NOMO-1 (cell line): ENCODE measurements at regions not wholly inside any gene's neighbourhood (a gene's known extent, or its start where the extent isn't known, plus 50 kb on each side); places are given as distances from the start of the nearest gene placed in this dataset.

Experiments used
- DNase-seq, 2 experiments: peaks; one replicate each; lab custom pipeline; 2025; ENCODE audit not compliant: unreplicated experiment in 2 of 2; lab: John Stamatoyannopoulos, UW

DNA sequence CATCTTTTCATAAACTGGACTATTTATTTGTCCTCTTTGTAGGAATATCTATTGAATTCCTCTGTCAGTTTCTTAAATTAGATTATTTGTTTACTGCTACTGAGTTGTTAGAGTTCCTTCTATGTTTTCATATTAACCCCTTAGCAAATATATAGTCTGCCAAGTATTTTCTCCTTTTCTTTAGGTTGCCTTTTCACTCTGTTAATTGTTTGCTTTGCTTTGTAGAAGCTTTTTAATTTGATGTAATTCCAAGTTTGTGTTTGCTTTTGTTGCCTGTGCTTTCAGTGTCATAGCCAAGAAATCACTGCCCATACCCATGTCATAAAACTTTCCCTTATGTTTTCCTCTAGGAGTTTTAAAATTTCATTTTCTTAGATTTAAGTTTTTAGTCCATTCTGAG, 256.2 kb upstream of the SEMA3A start:
- no peak for DNase-seq

DNA sequence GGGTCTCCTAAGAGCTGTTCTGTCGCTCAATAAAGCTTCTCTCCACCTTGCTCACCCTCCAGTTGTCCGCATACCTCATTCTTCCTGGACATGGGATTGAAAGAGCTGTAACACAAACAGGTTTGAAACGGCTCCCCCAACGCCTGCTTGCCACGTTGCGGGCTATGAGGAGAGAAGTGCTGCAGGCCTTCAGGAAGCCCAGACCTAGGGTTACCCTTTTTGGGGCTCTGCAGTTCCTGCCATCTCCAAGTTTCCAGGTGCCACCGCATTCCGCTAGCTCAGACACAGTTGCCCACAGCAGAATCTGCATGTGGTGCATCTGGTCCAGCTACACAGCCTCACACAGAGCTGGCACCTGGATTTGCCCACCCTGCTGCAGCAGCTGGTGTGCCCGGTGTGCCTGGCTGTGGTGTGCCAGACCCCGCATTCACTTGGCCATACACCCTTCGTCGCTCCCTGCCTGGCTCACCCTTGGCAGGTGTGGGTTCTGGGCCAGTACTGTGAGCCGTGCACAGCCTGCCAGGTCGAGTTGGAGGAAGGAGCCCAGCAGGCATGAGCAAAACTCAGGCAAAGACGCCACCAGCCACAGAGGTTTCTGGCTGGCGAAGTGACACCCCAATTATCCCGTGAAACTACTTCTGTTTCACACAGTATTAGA, 253.2 kb upstream of the SEMA3A start:
- no peak for DNase-seq

DNA sequence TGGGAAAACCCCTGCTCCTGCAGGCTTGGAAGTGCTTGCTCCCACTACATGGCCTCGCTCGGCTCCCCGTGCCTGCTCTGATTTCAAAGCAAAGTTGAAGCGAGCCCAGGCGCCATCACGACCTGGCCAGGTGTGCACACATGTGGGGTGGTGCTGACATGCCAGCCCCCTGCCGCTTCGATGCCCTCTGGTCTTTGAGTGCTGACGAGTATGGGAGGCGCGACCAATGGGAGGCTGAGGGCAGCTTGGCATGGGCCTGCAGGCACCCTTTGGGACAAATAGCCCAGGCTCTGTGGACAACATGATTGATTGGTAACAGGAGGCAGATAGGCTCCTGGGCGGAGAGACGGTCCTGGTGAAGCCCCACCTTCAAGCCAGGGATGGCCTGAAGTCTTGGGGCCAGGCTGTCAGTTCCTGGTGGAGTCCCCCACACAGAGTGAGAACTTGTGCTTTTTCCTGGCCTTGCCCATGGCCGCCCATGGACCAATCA, 252.4 kb upstream of the SEMA3A start:
- DNase-seq: no peak

DNA sequence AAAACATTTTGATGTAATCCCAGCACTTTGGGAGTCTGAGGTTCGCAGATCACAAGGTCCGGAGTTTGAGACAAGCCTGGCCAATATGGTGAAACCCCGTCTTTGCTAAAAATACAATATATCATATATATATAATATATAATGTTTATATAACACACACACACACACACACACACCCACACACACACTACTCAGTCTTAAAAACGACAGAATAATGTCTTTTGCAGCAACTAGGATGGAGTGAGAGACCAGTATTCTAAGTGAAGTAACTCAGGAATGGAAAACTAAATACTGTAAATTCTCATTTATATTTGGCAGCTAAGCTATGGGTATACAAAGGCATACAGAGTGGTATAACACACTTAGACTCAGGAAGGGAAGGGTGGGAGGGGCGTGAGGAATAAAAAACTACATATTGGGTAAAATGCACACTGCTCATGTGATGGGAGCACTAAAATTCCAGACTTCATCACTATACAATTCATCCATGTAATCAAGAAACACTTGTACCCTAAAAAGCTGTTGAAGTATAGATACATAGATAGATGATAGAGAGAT, 231.2 kb upstream of the SEMA3A start:
- DNase-seq: peak in 1 of 2 experiments; percentile 68

DNA sequence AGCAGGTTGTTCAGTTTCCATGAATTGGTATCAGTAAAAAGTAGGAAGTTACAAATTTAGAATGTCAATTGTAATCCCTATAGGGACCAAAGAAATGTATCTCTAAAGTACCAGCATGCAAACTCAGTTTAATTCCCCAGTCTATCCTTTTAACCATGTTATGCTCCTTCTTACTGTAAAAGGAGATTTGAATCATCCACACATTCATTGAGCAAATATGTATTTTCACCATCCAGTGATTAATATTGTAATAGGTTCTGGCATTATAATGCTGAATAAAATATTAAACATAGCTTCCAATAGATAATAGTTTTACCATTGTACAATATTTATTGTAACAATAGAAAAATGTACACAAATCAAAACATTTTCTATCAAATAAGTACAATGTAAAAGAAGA, 228.2 kb upstream of the SEMA3A start:
- DNase-seq: no peak

DNA sequence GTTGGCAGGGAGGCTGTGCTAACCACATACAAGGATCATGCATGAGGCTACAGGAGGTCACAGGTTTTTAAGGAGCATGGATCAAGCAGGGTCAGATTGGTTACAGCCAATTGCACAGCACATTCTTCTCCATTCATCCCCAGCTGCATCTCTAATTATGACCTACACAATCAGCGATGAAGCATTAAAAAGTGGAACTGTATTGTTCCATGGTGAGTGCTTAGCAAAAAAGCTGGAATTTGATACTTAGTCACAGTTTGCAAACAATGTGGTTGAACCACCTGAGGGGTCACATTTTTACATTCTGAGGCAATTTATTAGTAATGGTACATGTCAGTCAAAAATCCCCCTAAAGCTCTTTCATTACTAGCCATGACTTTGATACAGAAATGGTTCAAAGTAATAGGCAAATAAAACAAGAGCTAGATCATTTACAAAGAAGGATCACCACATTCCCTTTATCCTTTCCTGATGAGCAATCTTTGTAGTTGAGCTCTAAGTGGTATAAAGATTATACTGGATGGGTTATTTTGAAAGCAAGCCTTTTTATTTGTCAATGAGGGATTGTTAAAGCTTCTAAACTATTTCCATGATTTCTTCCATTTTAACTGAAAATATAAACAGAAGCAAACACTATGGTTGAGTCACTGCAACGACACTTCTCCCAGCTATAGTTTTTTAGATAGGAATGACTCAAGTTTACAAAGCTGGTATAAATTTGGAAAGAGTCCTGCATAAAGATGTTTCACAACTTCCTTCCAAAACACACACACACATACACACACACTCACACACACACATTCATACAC, 217.8 kb upstream of the SEMA3A start:
- peak; percentile 49 to 67 for DNase-seq

DNA sequence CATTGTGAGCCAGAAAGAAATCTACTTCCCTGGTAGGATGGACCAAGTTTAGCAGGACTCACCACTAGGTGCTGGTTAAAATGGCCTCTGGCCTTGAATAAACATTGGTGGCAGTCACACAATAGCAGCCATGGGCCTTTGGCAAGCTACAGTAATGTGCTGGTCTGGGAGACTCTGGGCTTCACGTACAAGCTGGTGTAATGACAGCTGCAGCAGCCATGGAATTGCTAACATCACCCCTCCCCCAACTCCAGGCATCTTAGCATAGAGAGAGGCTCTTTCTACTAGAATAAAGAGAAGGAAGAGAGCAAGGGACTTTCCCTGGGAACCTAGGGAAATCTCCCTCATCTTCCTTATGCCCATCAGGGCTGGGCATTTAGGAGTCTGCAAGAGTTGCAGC, 205.1 kb upstream of the SEMA3A start:
- DNase-seq: no peak

DNA sequence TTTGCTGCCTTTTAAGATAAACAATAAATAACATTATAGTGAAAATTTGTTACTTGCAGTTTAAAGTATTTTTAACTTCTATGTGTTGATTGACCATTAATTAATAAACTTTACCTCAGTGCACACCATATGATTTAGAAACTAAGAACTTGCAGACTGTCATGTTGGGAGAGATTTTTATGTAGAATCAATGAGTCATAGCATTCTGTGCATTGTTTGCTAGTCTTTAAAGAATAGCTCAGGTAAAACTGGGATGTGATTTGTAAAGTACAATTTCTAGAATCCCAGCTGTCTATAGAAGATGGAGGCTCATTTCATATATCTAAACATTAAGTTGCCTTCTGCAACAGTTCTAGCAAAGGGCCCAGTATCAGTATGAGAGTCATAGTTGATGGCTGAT, 199.6 kb upstream of the SEMA3A start:
- no peak for DNase-seq

DNA sequence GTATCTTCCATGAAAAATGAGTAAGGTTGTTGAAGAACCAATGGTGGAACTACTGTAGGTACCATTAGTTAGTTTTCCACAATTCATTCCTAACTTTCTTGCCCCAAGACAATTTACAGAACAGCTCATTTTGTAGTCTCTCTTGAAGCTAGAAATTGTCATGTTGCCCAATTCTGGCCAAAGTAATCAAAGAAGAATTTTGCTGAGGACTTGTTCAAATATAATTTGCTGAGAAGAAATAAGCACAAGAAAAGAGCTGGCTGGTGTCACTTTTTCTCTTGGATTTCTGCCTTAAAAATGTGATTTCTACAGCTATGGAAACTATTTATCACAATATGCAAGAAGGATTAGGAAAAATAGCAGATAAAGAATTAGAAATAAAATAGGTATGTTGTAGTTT, 199.2 kb upstream of the SEMA3A start:
- DNase-seq: no peak

DNA sequence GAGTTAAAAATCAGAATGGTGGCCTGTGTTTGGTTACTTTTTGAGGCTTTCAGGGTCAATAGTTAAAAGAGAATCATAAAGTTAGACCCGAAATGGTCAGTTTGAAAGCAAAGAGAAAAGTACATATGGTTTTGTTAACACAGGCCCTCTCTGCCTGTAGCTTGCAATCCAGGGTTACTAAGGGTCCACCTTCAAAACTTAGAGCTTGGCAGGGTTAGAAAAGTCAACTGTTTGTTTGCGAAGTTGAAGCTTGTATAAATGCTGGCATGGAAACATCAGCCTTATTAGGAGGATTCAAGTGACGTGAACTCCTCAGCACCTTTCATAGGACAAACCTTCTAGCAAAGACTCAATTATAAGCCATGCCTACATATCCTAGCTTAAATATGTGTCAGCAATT, 196.3 kb upstream of the SEMA3A start:
- DNase-seq: no peak

DNA sequence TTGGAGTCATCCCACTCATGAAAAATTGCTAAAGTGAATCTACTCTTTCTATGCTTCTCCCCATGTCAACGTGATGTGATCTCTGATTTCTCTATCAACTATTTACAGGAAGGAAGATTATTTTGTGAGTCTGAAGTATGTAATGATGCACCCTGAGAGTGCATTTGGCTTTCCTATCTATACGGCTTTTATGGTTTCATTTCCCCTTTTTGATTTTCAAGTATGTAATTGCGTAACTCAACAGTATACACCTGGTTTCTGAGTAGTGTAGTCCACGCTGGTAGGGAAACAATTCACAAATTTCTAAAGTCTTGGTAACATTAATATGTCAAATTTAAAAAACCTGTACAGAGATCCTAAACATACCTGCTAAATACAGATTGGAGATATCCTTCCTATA, 194.7 kb upstream of the SEMA3A start:
- DNase-seq: peak; percentile 74 to 92

DNA sequence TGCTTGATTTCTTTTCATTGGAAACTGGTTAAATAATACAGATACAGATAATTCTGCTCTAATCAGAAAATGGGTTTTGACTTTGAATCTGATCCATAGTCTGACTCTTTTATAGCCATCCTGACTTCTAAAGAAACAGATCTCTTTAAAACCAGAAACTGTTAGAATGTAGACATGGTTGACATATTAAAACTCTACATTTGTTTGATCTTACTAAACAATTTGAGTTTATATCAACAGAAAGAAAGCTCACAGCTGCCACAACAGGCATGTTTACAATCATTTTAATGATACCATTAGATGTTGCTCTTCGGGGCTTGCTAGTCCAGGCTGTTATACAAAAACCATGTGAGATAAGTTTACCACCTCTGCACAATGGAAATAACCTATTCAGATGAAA, 193.0 kb upstream of the SEMA3A start:
- no peak for DNase-seq

DNA sequence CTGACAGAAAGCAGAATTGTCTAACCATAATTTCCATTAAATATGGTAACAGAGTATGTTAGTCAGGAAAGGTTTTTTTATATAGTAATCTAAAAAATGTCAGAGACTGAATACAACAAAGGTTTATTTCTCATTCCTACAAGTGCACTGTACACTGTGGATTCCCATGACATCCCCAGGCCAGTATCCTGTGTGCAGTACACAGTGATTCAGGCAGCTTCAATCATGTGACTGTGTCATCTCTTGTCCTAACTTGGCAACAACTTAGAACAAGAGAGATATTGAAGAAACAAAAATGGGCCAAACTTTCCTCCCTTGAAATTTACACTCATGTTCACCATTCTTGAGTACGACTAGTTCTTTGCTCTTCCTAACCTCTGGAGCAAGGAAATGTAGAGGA, 189.8 kb upstream of the SEMA3A start:
- no peak for DNase-seq

DNA sequence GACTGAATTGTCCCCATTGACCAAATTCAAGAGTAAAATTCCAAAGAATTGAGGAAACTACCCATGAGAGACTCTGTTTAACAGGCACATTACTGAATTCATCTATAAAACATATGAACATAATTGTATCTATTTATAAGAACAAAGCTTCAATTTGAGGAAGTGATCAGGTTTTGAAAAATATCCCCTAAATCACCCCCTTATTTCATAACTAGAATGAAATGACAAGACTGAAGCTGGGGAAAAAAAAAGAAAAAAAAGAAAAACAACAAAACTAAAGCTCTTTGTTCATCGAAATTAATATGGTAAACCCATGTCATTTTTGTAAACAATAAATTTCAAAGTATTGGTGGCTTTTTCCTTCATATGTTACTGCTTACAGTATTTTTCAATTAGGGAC, 184.9 kb upstream of the SEMA3A start:
- DNase-seq: no peak

DNA sequence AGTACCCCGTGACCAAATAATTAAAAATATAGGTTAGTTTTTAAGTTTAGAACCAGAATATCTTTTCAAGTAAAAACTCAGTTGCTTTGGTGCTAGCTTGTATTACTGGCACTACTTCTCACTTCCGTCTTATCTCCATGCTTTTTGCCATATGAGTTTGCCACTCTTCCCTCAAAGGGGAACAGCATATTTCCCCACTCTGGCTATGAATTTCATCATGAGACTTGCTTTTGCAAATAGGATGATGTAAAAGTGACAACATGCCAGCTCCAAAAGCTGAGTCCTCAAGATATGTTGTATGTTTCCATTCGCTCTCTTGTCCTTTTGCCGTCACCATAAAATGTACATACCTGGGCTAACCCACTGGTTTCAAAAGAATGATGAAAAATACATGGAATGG, 178.1 kb upstream of the SEMA3A start:
- peak; percentile 98 to 99 for DNase-seq

DNA sequence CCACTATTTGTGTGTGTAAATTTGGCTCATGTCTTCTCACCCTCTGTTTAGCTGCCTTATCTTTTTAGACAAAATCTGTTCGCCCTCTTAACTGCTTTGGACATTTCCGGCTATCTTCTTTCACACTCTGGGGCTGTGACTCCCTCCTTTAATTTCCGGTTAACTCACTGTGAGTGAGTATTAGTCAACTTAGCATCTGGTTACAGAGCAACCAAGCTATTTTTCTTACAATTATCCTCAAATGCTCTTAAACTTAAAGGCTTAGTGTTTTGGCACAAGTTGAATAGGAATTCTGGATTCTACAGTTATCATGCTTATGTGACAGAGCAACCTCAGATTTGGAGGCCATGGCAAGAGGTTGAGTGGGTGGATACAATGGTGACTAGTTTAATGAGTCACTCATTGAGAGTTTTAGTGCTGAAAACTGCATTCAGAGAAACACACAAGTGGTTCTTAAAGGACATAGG, 177.6 kb upstream of the SEMA3A start:
- no peak for DNase-seq

DNA sequence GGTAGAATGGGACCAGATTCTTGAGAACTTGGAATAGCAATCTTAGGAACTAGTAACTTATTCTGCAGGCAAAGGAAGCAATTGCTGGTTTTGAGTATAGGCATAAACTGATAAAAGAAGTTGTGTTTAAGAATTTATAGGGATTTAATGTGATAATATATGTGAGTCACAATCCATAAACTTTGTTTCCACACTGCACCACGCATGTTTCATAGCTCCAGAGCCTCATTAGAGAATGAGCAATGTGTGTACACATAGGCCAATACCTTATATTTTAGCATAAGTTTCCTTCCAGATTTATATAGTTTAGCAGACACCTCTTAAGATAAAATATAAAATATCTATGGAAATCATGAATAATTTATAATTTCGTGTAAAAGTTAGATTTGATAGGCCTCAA, 175.5 kb upstream of the SEMA3A start:
- DNase-seq: no peak

DNA sequence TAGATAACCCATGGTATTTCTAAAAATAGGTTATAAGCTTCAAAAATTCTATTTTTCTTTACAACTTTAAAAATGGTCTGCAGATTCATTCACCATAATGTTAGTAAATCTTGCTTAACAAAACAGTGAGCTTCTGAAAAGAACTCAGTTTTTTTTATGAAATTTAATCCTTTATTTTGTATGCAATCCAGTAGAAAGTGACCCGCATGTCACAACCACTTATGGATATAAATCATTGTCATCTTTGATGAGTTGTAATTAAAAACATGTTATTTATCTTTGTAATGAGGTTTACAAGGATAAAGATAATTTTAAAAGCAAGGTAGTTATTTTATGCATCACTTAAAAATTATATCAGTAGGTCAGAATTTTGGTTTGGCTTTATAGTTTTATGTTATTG, 173.5 kb upstream of the SEMA3A start:
- no peak for DNase-seq

DNA sequence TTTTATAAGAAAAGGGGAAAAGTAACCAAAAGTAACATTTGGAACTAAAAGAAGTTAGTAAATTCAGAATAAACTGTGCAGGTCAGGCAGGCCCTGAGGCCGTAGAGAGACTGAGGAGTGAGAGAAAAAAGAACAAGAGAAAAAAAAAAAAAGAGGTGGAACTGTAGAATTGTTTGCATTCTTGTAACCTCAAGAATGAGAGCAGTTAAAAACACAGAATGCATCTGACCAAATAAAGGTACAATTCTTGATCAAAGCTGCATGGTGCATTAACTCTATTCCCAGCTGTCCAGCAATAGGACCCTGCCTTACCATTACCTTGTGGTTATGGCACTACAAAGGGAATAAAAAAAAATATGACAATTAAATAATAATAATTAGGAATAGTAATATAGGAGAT, 170.1 kb upstream of the SEMA3A start:
- DNase-seq: no peak

DNA sequence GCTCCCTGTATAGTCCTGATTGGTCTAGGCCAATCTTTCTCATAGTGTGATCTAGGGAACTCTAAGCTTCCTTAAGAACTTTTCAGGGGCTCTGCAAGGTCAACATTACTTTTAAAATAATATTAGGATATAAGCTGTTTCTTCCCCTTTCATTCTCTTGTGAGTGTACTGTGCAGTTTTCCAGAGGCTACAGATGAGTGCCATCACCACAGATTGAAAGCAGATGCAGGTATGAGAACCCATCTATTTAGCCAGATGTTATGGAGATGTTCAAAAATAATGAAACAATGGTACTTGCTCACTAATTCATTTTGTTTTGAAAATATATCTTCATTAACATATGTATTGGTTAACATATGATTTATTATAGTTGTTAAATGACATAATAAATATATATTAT, 169.2 kb upstream of the SEMA3A start:
- DNase-seq: no peak

DNA sequence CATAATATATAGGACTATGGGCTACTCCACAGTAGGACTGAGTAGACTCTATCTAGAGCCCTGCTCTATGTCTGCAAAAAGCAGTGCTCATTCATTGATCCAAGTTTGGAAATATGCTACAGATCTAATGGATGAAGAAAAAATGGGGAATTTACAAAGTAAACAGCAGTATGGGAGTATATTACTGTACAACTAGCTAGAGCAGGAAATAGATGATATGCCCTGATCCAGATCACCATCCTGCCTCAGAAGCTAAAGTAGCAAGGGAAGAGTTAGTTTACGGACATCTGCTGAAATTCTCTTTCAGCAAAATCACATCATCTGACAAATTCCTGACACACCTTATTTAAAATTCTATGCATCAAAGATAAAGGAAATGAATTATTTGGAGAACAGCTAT, 168.2 kb upstream of the SEMA3A start:
- no peak for DNase-seq

DNA sequence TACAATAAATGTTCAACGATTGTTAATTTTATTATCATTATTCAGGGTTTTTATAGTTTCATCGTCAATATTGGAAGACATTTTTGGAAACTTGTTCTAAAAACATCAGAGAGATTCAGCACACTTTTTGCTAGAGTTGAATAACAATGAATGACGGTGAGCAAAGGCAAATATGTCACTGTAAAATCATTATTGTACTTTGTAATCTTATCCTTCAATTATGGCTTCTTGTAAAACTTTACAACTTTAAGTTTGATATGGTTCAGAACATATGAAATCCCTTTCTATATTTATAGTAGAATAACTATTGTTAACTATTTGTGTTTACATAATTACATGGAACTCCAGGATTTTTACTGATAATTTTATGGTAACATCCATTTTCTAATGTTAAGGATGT, 167.8 kb upstream of the SEMA3A start:
- DNase-seq: no peak
